Testis (tissue), 2 donors: ENCODE measurements at regions not wholly inside any gene's neighbourhood (a gene's known extent, or its start where the extent isn't known, plus 50 kb on each side); places are given as distances from the start of the nearest gene placed in this dataset.

ENCODE experiments used
- CTCF ChIP-seq, 3 experiments: fragments of 450-650 bp in 2 of 3; fragments of 200-600 bp in 1 of 3; sonication (generic) in 1 of 3; IDR thresholded peaks; one replicate each; pipeline ENCODE4 v1.5.1; 2016 to 2019; ENCODE audit warnings: antibody characterized with exemption in 3 of 3, mild to moderate bottlenecking in 2 of 3, moderate library complexity in 1 of 3
- POLR2A ChIP-seq: fragments of 450-650 bp; IDR thresholded peaks from one replicate; pipeline ENCODE4 v1.6.1; 2017; ENCODE audit warnings: antibody characterized with exemption, mild to moderate bottlenecking, moderate library complexity

- TF ChIP-seq CTCF (IDR thresholded peaks at IDR 0.05) (no peak), POLR2A (no peak)
These were observed 83.8 kb upstream of the TMEM17 start for GRCh38 chr2:62589691-62590356.
